ENCODE measurements at regions not wholly inside any gene's neighbourhood (a gene's known extent, or its start where the extent isn't known, plus 50 kb on each side); places are given as distances from the start of the nearest gene placed in this dataset.

- TF ChIP-seq CTCF (conservative IDR thresholded peaks at IDR 0.05), result no peak
- no peak for TF ChIP-seq ZFX (IDR thresholded peaks at IDR 0.05)
Measured at GRCh38 chr6:113524826-113525225, 332.3 kb upstream of the MARCKS start.

All from C4-2B (cell line).